GM10266 (cell line): ENCODE measurements at regions not wholly inside any gene's neighbourhood (a gene's known extent, or its start where the extent isn't known, plus 50 kb on each side); places are given as distances from the start of the nearest gene placed in this dataset.

ENCODE experiments used
- DNase-seq: peaks from one replicate; pipeline ENCODE4 v3.0.0; 2012; ENCODE audit errors: extremely low spot score
- CTCF ChIP-seq: IDR thresholded peaks from 2 replicates; pipeline ENCODE4 v1.5.1; 2012; ENCODE audit warnings: mild to moderate bottlenecking, low read depth; ENCODE audit not compliant: control insufficient read depth, insufficient read depth; ENCODE audit errors: missing control alignments

DNA sequence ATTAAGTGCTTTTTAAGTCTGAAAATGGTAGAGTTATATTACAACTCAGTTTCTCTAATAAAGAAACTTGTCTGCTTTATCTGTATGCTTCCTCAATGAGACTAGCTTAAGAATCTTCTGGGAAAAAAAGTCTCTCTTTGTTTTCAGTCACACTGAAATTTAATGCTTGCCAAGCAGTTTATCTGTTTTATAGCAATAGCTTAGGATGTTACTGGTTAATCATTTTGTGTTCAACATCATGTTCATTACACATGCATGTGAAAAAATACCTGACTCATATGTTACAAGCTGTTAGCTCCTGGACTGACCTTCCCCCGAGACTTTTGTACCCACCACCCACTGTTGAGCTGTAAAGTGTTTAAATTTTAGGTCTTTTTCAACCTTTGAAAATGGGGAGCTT, 706.2 kb upstream of the CBLB start:
- no peak for DNase-seq
- TF ChIP-seq CTCF, result no peak

- no peak for DNase-seq
- TF ChIP-seq CTCF, result no peak
Observed at GRCh38 chr3:106577241-106577640, 708.4 kb upstream of the CBLB start.

DNA sequence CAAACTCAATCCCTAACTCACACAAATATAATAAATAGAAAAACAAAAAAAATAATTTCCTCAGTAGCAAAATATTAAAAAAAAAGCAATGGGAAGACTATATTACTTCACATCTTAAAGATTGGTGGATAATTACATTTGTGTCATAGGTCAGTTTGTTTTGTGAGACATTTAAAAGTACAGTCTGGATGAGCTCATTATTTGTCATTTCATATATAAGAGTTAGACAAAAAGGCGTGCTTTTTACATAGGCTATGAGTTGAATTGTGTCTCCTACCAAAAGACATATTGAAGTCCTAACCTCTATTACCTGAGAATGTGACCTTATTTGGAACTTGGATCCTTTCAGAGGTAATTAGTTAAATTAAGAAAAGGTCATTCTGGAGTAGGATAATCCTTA, 710.1 kb upstream of the CBLB start:
- TF ChIP-seq CTCF, result no peak
- DNase-seq, result no peak

DNA sequence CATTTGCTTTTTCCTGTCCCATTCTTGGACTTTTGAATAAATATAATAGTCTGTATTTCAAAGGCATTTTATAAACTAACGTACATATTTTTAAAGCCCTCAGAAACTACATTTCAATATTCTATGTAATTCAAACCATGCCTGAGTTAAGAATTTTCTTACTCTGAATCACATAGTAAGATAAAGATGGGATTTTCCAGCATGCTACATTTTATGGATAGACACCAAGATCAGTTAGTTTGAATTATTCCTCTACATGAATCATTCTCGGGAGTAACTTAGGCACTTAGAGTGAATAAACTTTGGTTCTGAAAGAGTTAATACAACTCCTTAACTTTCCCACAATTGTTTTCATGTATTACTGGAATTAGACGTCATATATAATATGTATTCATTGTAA, 713.3 kb upstream of the CBLB start:
- TF ChIP-seq CTCF, result no peak
- DNase-seq, result no peak

GRCh38 chr3:106587551-106587950, 718.7 kb upstream of the CBLB start:
- no peak for DNase-seq
- TF ChIP-seq CTCF, result no peak

- no peak for TF ChIP-seq CTCF
- DNase-seq, result no peak
Observed at GRCh38 chr3:106588739-106589138, 719.9 kb upstream of the CBLB start.

DNA sequence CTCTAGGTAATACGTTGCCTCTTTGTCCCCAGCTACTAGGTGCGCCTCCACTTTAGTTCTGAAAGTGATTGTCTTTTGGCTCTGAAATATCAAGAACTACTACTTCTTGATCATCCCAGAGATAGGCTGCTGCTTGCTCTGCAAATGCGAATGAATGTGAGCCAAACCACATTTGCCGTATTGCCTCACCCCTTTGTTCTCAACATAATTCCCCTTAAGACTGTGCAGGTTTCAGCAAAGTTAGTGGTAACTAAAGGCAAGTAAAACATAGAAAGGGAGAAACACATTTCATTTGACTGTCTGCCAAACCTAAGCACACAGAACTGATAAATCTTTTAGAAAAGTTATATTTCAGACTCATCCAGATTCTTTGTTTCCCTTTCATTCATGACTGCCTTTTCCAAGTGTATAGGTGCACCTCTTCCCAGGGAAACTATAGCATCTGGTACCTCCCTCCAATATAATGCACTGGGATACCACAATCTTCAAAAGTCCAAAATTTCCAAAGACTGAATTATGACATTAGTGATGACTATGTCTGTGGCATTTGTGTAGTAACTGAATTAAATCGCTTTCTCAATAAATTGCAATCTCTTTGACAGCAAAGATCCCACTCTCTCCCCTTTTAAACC, 720.6 kb upstream of the CBLB start:
- no peak for TF ChIP-seq CTCF
- DNase-seq, result no peak
